ENCODE measurements at regions not wholly inside any gene's neighbourhood (a gene's known extent, or its start where the extent isn't known, plus 50 kb on each side); places are given as distances from the start of the nearest gene placed in this dataset.

DNA sequence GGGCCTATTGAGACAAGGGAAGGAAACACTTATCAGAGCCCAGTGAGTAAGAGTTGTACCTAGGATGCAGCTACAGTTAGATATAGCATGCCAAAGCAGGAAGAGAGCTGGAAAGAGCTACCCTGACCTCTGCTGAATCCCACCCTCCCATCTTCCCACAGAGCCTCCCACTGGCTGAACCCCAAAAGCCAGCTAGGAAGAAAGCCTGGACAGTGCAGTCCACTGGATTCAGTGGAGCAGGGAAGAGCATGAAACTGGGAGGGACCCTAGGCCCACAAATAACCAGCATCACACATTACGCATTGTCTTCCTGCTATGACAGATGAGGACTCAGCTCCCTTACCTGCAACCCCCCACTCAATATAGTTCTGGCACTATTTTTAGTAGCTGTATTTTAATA is 81.5 kb upstream of the AKAP13 start:
- H3K79me2 ChIP-seq (ENCODE audit: low read depth) = no peaks in the 10 kb centered on the region
- ChIA-PET CTCF (interaction anchor here (0.6 kb wide), 1 partner anchor 15 kb away, joined by 3 read pairs; no protein-coding TSS in a partner anchor), POLR2A (ENCODE audit: unreplicated experiment) (no interaction called here)
- H3K4me2 ChIP-seq = no peak overlapping the region
- H3F3A ChIP-seq (ENCODE audit: insufficient read depth, low read depth) = no peaks in the 10 kb centered on the region
- H3K27me3 ChIP-seq (ENCODE audit: insufficient read depth, low read depth) = no peaks in the 10 kb centered on the region
- H3K36me3 ChIP-seq (ENCODE audit: low read depth) = no peaks in the 10 kb centered on the region
- H2AFZ ChIP-seq = no peak overlapping the region
- no peaks in the 10 kb centered on the region for H4K20me1 ChIP-seq (ENCODE audit: insufficient read depth)
- H3K4me3 ChIP-seq = no peak overlapping the region
- H3K27ac ChIP-seq = no peak overlapping the region
- no peaks in the 10 kb centered on the region for H3K9me3 ChIP-seq (ENCODE audit: insufficient read depth, low read depth)
- BruUV-seq (replicated peaks) = no TSS peak
- intact Hi-C loops (cut with micrococcal nuclease; ENCODE audit: unreplicated experiment) = loop anchor here (5.0 to 10.0 kb wide), 2 partner anchors 283 to 426 kb away; no protein-coding TSS in a partner anchor
- no peak for DNase-seq
- H3K9me2 ChIP-seq (ENCODE audit: insufficient read depth) = no peaks in the 10 kb centered on the region
- TF ChIP-seq, protein P1, sequence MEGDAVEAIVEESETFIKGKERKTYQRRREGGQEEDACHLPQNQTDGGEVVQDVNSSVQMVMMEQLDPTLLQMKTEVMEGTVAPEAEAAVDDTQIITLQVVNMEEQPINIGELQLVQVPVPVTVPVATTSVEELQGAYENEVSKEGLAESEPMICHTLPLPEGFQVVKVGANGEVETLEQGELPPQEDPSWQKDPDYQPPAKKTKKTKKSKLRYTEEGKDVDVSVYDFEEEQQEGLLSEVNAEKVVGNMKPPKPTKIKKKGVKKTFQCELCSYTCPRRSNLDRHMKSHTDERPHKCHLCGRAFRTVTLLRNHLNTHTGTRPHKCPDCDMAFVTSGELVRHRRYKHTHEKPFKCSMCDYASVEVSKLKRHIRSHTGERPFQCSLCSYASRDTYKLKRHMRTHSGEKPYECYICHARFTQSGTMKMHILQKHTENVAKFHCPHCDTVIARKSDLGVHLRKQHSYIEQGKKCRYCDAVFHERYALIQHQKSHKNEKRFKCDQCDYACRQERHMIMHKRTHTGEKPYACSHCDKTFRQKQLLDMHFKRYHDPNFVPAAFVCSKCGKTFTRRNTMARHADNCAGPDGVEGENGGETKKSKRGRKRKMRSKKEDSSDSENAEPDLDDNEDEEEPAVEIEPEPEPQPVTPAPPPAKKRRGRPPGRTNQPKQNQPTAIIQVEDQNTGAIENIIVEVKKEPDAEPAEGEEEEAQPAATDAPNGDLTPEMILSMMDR (conservative IDR thresholded peaks at IDR 0.05) = no peak
- TF ChIP-seq EZH2 (IDR thresholded peaks at IDR 0.05; ENCODE audit: low read depth) = no peak
- H3K4me1 ChIP-seq (replicated peaks; ENCODE audit: insufficient read depth) = 0 out of 2 replicates have a peak, but pooled peaks cover 5% of the 10 kb centered on the region

DNA sequence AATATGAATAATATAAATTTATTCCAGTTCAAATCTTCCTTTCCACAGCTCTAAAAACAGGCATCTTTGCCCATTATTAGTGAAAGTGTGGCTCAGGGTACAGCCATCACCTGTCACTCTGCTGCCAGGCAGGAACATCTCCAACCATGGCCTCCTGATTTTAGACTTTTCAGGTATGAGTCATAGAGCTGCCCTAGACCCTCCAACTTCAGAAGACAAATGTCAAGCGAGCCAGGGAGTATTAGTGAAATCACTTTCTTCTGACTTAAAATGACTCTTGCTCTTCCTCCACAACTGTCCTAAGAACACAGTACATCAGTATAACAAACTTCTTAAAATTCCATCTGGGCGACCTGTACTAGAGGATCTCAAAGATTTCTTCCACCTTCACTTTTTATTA is 78.1 kb upstream of the AKAP13 start:
- H3K4me2 ChIP-seq = no peak overlapping the region
- H3K9me2 ChIP-seq (ENCODE audit: insufficient read depth) = no peaks in the 10 kb centered on the region
- ChIA-PET POLR2A (ENCODE audit: unreplicated experiment) (no interaction called here), CTCF (no interaction called here)
- H2AFZ ChIP-seq = no peak overlapping the region
- BruUV-seq (replicated peaks) = no TSS peak
- H3K9me3 ChIP-seq (ENCODE audit: insufficient read depth, low read depth) = no peaks in the 10 kb centered on the region
- H3K27me3 ChIP-seq (ENCODE audit: insufficient read depth, low read depth) = no peaks in the 10 kb centered on the region
- DNase-seq = no peak
- H3F3A ChIP-seq (ENCODE audit: insufficient read depth, low read depth) = no peaks in the 10 kb centered on the region
- no peak for TF ChIP-seq EZH2 (IDR thresholded peaks at IDR 0.05; ENCODE audit: low read depth)
- TF ChIP-seq, protein P1 (conservative IDR thresholded peaks at IDR 0.05) = no peak
- H3K4me3 ChIP-seq = no peak overlapping the region
- H4K20me1 ChIP-seq (ENCODE audit: insufficient read depth) = no peaks in the 10 kb centered on the region
- no peaks in the 10 kb centered on the region for H3K79me2 ChIP-seq (ENCODE audit: low read depth)
- no peaks in the 10 kb centered on the region for H3K4me1 ChIP-seq (replicated peaks; ENCODE audit: insufficient read depth)
- no peaks in the 10 kb centered on the region for H3K36me3 ChIP-seq (ENCODE audit: low read depth)
- H3K27ac ChIP-seq = no peak overlapping the region
- intact Hi-C loops (cut with micrococcal nuclease; ENCODE audit: unreplicated experiment) = no loop called here

DNA sequence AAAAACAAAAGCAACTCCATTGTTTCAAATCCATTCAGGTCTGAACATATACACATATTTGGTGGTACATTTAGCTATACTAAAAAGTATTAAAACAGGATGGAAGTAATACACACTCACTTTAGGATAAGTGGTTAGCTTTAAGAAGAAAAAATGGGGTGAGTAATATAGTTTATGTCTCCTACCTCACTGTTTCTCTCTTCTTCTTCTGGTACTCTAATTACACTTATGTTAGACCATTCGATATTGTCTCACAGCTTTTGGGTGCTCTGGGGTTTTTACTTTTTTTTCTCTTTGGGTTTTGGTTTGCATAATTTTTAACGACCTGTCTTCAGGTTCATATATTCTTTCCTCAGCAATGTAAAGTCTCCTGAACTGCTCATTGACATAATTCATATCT is 75.4 kb upstream of the AKAP13 start:
- Histone ChIP-seq H3K4me3 (no peak overlapping the region), H3F3A (ENCODE audit: insufficient read depth, low read depth) (no peaks in the 10 kb centered on the region), H3K36me3 (ENCODE audit: low read depth) (no peaks in the 10 kb centered on the region), H3K79me2 (ENCODE audit: low read depth) (no peaks in the 10 kb centered on the region), H4K20me1 (ENCODE audit: insufficient read depth) (no peaks in the 10 kb centered on the region), H3K9me2 (ENCODE audit: insufficient read depth) (0 out of 2 replicates have a peak, but pooled peaks cover 3% of the 10 kb centered on the region), H2AFZ (no peak overlapping the region), H3K27me3 (ENCODE audit: insufficient read depth, low read depth) (no peaks in the 10 kb centered on the region), H3K9me3 (ENCODE audit: insufficient read depth, low read depth) (no peaks in the 10 kb centered on the region), H3K4me2 (no peak overlapping the region), H3K27ac (no peak overlapping the region), H3K4me1 (replicated peaks; ENCODE audit: insufficient read depth) (no peaks in the 10 kb centered on the region)
- DNase-seq = no peak
- TF ChIP-seq EZH2 (IDR thresholded peaks at IDR 0.05; ENCODE audit: low read depth) = no peak
- TF ChIP-seq, protein P1 (conservative IDR thresholded peaks at IDR 0.05) = no peak
- intact Hi-C loops (cut with micrococcal nuclease; ENCODE audit: unreplicated experiment) = no loop called here
- POLR2A ChIA-PET (ENCODE audit: unreplicated experiment) = no interaction called here
- CTCF ChIA-PET = no interaction called here
- BruUV-seq (replicated peaks) = no TSS peak

All from PC-9 (cell line).